MM.1S (cell line): ENCODE measurements at regions not wholly inside any gene's neighbourhood (a gene's known extent, or its start where the extent isn't known, plus 50 kb on each side); places are given as distances from the start of the nearest gene placed in this dataset.

Experiments used
- EZH2 ChIP-seq: fragments of 300-600 bp; sonication (generic); optimal IDR thresholded peaks from 2 replicates; pipeline ENCODE3; 2017; ENCODE audit warnings: low read depth, mild to moderate bottlenecking, antibody characterized with exemption, low read length, mixed read lengths
- EZH2phosphoT487 ChIP-seq: fragments of 300-600 bp; sonication (generic); IDR thresholded peaks from 2 replicates; pipeline ENCODE4 v1.6.1; 2018; ENCODE audit warnings: antibody characterized with exemption, low read length
- TF ChIP-seq, protein P1 (sequence below): fragments of 300-600 bp; sonication (generic); IDR thresholded peaks from 2 replicates; pipeline ENCODE4 v1.5.1; 2016; ENCODE audit warnings: antibody characterized with exemption, low read length, mixed read lengths

DNA sequence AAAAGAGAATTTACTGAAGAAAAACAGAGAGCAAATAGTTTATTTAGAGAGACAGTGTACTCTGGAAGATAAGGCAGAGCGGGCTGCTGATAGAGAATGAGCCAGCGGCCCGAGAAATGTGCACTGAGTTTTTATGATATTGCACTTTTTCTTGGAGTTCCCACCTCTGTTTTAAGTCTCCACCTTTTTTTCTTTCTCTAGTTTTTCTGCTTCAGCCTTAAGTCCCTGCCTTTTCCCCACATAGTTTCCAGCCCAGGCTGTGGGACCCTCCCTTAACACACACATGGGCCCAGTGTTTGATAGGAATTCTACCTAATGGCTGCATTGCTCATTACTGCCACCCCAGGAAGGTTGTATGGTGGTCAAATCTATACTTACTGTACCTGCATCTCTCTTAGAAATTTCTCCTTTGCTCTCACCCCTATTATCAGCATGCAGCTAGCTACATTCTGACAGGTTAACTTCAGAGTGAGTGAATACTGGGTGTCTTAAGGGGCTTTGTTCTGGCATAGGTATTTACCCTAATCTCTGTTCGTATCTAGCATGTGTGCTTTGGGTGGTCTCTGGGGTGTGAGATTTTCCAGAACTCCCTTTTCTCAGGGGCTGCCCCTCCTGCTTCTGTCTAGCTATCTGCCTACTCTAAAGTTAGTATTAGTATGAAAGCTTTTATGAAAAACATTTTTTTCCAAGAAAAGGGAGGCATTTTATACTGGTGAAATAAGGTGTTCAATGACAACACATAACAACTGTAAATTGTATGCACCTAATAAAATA lies 127.3 kb upstream of the TOP3B start:
- TF ChIP-seq, protein P1, sequence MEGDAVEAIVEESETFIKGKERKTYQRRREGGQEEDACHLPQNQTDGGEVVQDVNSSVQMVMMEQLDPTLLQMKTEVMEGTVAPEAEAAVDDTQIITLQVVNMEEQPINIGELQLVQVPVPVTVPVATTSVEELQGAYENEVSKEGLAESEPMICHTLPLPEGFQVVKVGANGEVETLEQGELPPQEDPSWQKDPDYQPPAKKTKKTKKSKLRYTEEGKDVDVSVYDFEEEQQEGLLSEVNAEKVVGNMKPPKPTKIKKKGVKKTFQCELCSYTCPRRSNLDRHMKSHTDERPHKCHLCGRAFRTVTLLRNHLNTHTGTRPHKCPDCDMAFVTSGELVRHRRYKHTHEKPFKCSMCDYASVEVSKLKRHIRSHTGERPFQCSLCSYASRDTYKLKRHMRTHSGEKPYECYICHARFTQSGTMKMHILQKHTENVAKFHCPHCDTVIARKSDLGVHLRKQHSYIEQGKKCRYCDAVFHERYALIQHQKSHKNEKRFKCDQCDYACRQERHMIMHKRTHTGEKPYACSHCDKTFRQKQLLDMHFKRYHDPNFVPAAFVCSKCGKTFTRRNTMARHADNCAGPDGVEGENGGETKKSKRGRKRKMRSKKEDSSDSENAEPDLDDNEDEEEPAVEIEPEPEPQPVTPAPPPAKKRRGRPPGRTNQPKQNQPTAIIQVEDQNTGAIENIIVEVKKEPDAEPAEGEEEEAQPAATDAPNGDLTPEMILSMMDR = peak; percentile 23
- TF ChIP-seq EZH2phosphoT487 (no peak), EZH2 (no peak)
